HepG2 (cell line): ENCODE measurements at regions not wholly inside any gene's neighbourhood (a gene's known extent, or its start where the extent isn't known, plus 50 kb on each side); places are given as distances from the start of the nearest gene placed in this dataset.

Experiments used
- BCL3 ChIP-seq: sonication (generic); formaldehyde crosslinking; IDR thresholded peaks from 2 replicates; pipeline ENCODE4 v1.5.1; 2020; ENCODE audit warnings: mild to moderate bottlenecking, missing genetic modification reagents, moderate library complexity
- BORCS8-MEF2B ChIP-seq: sonication (generic); formaldehyde crosslinking; IDR thresholded peaks from 2 replicates; pipeline ENCODE4 v1.8.0; 2022; ENCODE audit warnings: mild to moderate bottlenecking, missing genetic modification reagents
- CHD4 ChIP-seq: fragments of 200-600 bp; sonication (generic); IDR thresholded peaks from 2 replicates; pipeline ENCODE4 v1.7.0; 2017; ENCODE audit warnings: mild to moderate bottlenecking, low read length, borderline replicate concordance
- FOXK1 ChIP-seq: sonication (generic); formaldehyde crosslinking; IDR thresholded peaks from 2 replicates; pipeline ENCODE4 v1.4.0; 2020; ENCODE audit warnings: low read depth, missing genetic modification reagents, borderline replicate concordance
- HMG20B ChIP-seq: conservative IDR thresholded peaks from 2 replicates; pipeline ENCODE4 v1.6.1; 2016; ENCODE audit warnings: missing genetic modification reagents, missing compliant biosample characterization
- ISL2 ChIP-seq: sonication (generic); formaldehyde crosslinking; IDR thresholded peaks from 2 replicates; pipeline ENCODE4 v1.5.0; 2020; ENCODE audit warnings: missing genetic modification reagents
- KLF12 ChIP-seq: sonication (generic); formaldehyde crosslinking; IDR thresholded peaks from 2 replicates; pipeline ENCODE4 v1.4.0; 2020; ENCODE audit warnings: missing genetic modification reagents, borderline replicate concordance
- MBD4 ChIP-seq: IDR thresholded peaks from 2 replicates; pipeline ENCODE4 v1.6.1; 2012; ENCODE audit warnings: low read length, inconsistent platforms, borderline replicate concordance
- MEIS1 ChIP-seq: sonication (generic); formaldehyde crosslinking; IDR thresholded peaks from 2 replicates; pipeline ENCODE4 v1.9.0; 2021; ENCODE audit warnings: mild to moderate bottlenecking, missing genetic modification reagents, moderate library complexity, borderline replicate concordance
- NR0B2 ChIP-seq: sonication (generic); formaldehyde crosslinking; IDR thresholded peaks from 2 replicates; pipeline ENCODE4 v1.4.0; 2020; ENCODE audit warnings: mild to moderate bottlenecking, missing genetic modification reagents
- NR3C1 ChIP-seq: sonication (generic); formaldehyde crosslinking; IDR thresholded peaks from 2 replicates; pipeline ENCODE4 v1.4.0; 2020; ENCODE audit warnings: missing genetic modification reagents
- PLRG1 ChIP-seq: fragments of 450-650 bp; conservative IDR thresholded peaks from 2 replicates; pipeline ENCODE4 v1.6.1; 2016
- POLR2AphosphoS5 ChIP-seq: IDR thresholded peaks from 2 replicates; pipeline ENCODE4 v1.6.1; 2012; ENCODE audit warnings: low read depth, low read length
- TARDBP ChIP-seq: sonication (generic); formaldehyde crosslinking; IDR thresholded peaks from 2 replicates; pipeline ENCODE4 v1.8.0; 2022; ENCODE audit warnings: mild to moderate bottlenecking, missing genetic modification reagents
- ZBED4 ChIP-seq: sonication (generic); formaldehyde crosslinking; IDR thresholded peaks from 2 replicates; pipeline ENCODE4 v1.4.0; 2020; ENCODE audit warnings: missing genetic modification reagents, borderline replicate concordance
- ZFP62 ChIP-seq: sonication (generic); formaldehyde crosslinking; IDR thresholded peaks from 2 replicates; pipeline ENCODE4 v1.4.0; 2020; ENCODE audit warnings: missing genetic modification reagents
- ZNF12 ChIP-seq: sonication (generic); formaldehyde crosslinking; IDR thresholded peaks from 2 replicates; pipeline ENCODE4 v1.5.0; 2020; ENCODE audit warnings: missing genetic modification reagents
- ZNF207 ChIP-seq: fragments of 450-650 bp; IDR thresholded peaks from 2 replicates; pipeline ENCODE4 v1.6.1; 2016; ENCODE audit warnings: antibody characterized with exemption, borderline replicate concordance
- ZNF33B ChIP-seq: sonication (generic); formaldehyde crosslinking; IDR thresholded peaks from 2 replicates; pipeline ENCODE4 v1.5.1; 2020; ENCODE audit warnings: mild to moderate bottlenecking, missing genetic modification reagents
- ZNF563 ChIP-seq: sonication (generic); formaldehyde crosslinking; IDR thresholded peaks from 2 replicates; pipeline ENCODE4 v1.8.0; 2022; ENCODE audit warnings: mild to moderate bottlenecking, moderate library complexity, missing genetic modification reagents
- ZNF780A ChIP-seq: sonication (generic); formaldehyde crosslinking; IDR thresholded peaks from 2 replicates; pipeline ENCODE4 v1.8.0; 2022; ENCODE audit warnings: mild to moderate bottlenecking, missing genetic modification reagents, moderate library complexity
- ZNF788 ChIP-seq: sonication (generic); formaldehyde crosslinking; IDR thresholded peaks from 2 replicates; pipeline ENCODE4 v1.5.0; 2020; ENCODE audit warnings: mild to moderate bottlenecking, missing genetic modification reagents, borderline replicate concordance
- ZSCAN5A ChIP-seq: sonication (generic); formaldehyde crosslinking; IDR thresholded peaks from 2 replicates; pipeline ENCODE4 v1.8.0; 2022; ENCODE audit warnings: mild to moderate bottlenecking, missing genetic modification reagents, borderline replicate concordance
- ZSCAN9 ChIP-seq: IDR thresholded peaks from 2 replicates; pipeline ENCODE4 v1.6.1; 2016; ENCODE audit warnings: borderline replicate concordance

GRCh38 chr6:37083243-37084138 is 78.0 kb downstream of the FGD2 start (continued):
- TF ChIP-seq BCL3 (peak; percentile 96), ZNF780A (CRISPR knock-in tag) (no peak), ZNF207 (no peak), ZBED4 (peak; percentile 99), NR0B2 (peak; percentile 76; the same call in 1 of the 2 replicates), ZNF788 (peak; percentile 100), ZSCAN9 (CRISPR knock-in tag) (peak; percentile 98), KLF12 (CRISPR knock-in tag) (no peak), CHD4 (0 out of 2 replicates have a peak, but pooled peaks have one; percentile 45), FOXK1 (CRISPR knock-in tag) (peak; percentile 99), MBD4 (no peak; the same call in 1 of the 2 replicates), ZFP62 (CRISPR knock-in tag) (no peak), NR3C1 (CRISPR knock-in tag) (no peak), POLR2AphosphoS5 (peak; percentile 40; the same call in 1 of the 2 replicates), BORCS8-MEF2B (peak; percentile 98), ISL2 (CRISPR knock-in tag) (peak; percentile 97), PLRG1 (no peak), ZNF563 (CRISPR knock-in tag) (peak; percentile 90), ZNF33B (CRISPR knock-in tag) (peak; percentile 72; the same call in 1 of the 2 replicates), HMG20B (CRISPR knock-in tag) (peak; percentile 96; the same call in 1 of the 2 replicates), MEIS1 (peak; percentile 97; the same call in 1 of the 2 replicates), ZSCAN5A (CRISPR knock-in tag) (peak; percentile 95; the same call in 1 of the 2 replicates), ZNF12 (peak; percentile 100), TARDBP (CRISPR knock-in tag) (peak; percentile 99)
